H1 (cell line): ENCODE measurements at regions not wholly inside any gene's neighbourhood (a gene's known extent, or its start where the extent isn't known, plus 50 kb on each side); places are given as distances from the start of the nearest gene placed in this dataset.

Experiments used
- CTCF ChIA-PET: fragments of 300-600 bp; sonication (Branson Sonifier 250); formaldehyde crosslinking; loops from one replicate; lab custom pipeline; 2021; ENCODE audit not compliant: partially characterized antibody; lab: Charles Lee
- POLR2A ChIA-PET: fragments of 300-600 bp; sonication (Branson Sonifier 250); formaldehyde crosslinking; loops from one replicate; lab custom pipeline; 2021; ENCODE audit warnings: inconsistent platforms; ENCODE audit not compliant: partially characterized antibody; lab: Charles Lee
- DNase-seq, 2 experiments: peaks; one replicate each; pipeline versions ENCODE4 v3.0.0 to v3.0.0-alpha.2; 2010 to 2022; ENCODE audit warnings: low spot score in 2 of 2, low read depth in 1 of 2, mixed read lengths in 1 of 2
- FAIRE-seq: peaks from 2 replicates; lab custom pipeline; 2011; peaks lifted over from hg19 to GRCh38; lab: Jason Lieb, UNC
- H2AFZ ChIP-seq: 2 replicates; pipeline ENCODE4 v1.8.1; 2012; ENCODE audit warnings: low read length, inconsistent platforms
- H2AK5ac ChIP-seq: 2 replicates; pipeline ENCODE4 v1.6.1; 2013; ENCODE audit warnings: low read depth, low read length
- H2BK120ac ChIP-seq: replicated peaks from 2 replicates; pipeline ENCODE3; 2013; ENCODE audit warnings: low read depth, low read length, inconsistent platforms
- H2BK12ac ChIP-seq: 2 replicates; pipeline ENCODE4 v1.6.1; 2013; ENCODE audit warnings: low read depth, low read length
- H2BK15ac ChIP-seq: 2 replicates; pipeline ENCODE4 v1.6.1; 2013; ENCODE audit warnings: low read length
- H2BK20ac ChIP-seq: 2 replicates; pipeline ENCODE4 v1.6.1; 2013; ENCODE audit warnings: low read length
- H2BK5ac ChIP-seq: 2 replicates; pipeline ENCODE4 v1.6.1; 2013; ENCODE audit warnings: low read depth, low read length
- H3K14ac ChIP-seq: 2 replicates; pipeline ENCODE4 v1.6.1; 2013; ENCODE audit warnings: inconsistent platforms; ENCODE audit not compliant: insufficient read length
- H3K18ac ChIP-seq: 2 replicates; pipeline ENCODE4 v1.6.1; 2013; ENCODE audit warnings: low read length; ENCODE audit errors: extremely low read depth
- H3K23ac ChIP-seq: 2 replicates; pipeline ENCODE4 v1.6.1; 2013; ENCODE audit warnings: inconsistent platforms; ENCODE audit not compliant: insufficient read length
- H3K23me2 ChIP-seq: 2 replicates; pipeline ENCODE4 v1.6.1; 2013; ENCODE audit warnings: low read depth, low read length
- H3K27ac ChIP-seq: 2 replicates; pipeline ENCODE4 v1.6.1; 2011; ENCODE audit warnings: low read depth, low read length, inconsistent platforms
- H3K27me3 ChIP-seq, 4 experiments: replicated peaks in 1 of 4; 1 replicate in 1 of 4; 2 replicates in 3 of 4; pipeline versions ENCODE4 v1.6.1 to v1.8.1; 2011 to 2013; ENCODE audit warnings: low read length in 3 of 4, mild to moderate bottlenecking in 3 of 4, inconsistent platforms in 2 of 4, mixed read lengths in 2 of 4, moderate library complexity in 1 of 4; ENCODE audit not compliant: control insufficient read depth in 3 of 4, insufficient read depth in 3 of 4; ENCODE audit errors: extremely low read depth in 1 of 4
- H3K36me3 ChIP-seq, 4 experiments: 2 replicates each; pipeline versions ENCODE4 v1.6.1 to v1.8.1; 2011 to 2013; ENCODE audit warnings: mild to moderate bottlenecking in 4 of 4, low read length in 3 of 4, moderate library complexity in 2 of 4, control low read depth in 1 of 4, inconsistent platforms in 1 of 4; ENCODE audit not compliant: insufficient read depth in 4 of 4, control insufficient read depth in 2 of 4
- H3K4ac ChIP-seq: replicated peaks from 2 replicates; pipeline ENCODE3; 2013; ENCODE audit warnings: low read length, low read depth, mixed read lengths, inconsistent platforms; ENCODE audit not compliant: insufficient read length
- H3K4me1 ChIP-seq, 4 experiments: replicated peaks in 1 of 4; 1 replicate in 1 of 4; 2 replicates in 3 of 4; pipeline versions ENCODE4 v1.6.1 to v1.8.1; 2011 to 2013; ENCODE audit warnings: low read length in 3 of 4, inconsistent platforms in 2 of 4, mixed read lengths in 1 of 4; ENCODE audit not compliant: insufficient read depth in 4 of 4, control insufficient read depth in 3 of 4
- H3K4me2 ChIP-seq, 2 experiments: 2 replicates each; pipeline versions ENCODE4 v1.6.1 to v1.8.1; 2011 to 2013; ENCODE audit warnings: low read depth in 2 of 2, low read length in 2 of 2, control low read depth in 1 of 2, inconsistent platforms in 1 of 2, mild to moderate bottlenecking in 1 of 2; ENCODE audit not compliant: insufficient read depth in 1 of 2
- H3K4me3 ChIP-seq, 4 experiments: fragments of 200-600, 300-600 bp in 1 of 4; sonication (generic), shearing (Covaris generic), sonication (Bioruptor Twin) in 1 of 4; 2 replicates each; pipeline versions ENCODE4 v1.5.1 to v1.8.1; 2011 to 2016; ENCODE audit warnings: low read length in 4 of 4, low read depth in 3 of 4, control low read depth in 2 of 4, inconsistent platforms in 2 of 4, mild to moderate bottlenecking in 2 of 4, mixed read lengths in 1 of 4, moderate library complexity in 1 of 4; ENCODE audit not compliant: insufficient read depth in 2 of 4; ENCODE audit errors: extremely low read depth in 1 of 4
- H3K56ac ChIP-seq: replicated peaks from 2 replicates; pipeline ENCODE3; 2013; ENCODE audit warnings: low read depth, mild to moderate bottlenecking, mixed read lengths, low read length, inconsistent platforms; ENCODE audit not compliant: insufficient read length
- H3K79me1 ChIP-seq: 2 replicates; pipeline ENCODE4 v1.6.1; 2013; ENCODE audit warnings: low read depth, low read length, control low read depth
- H3K79me2 ChIP-seq, 2 experiments: 2 replicates each; pipeline versions ENCODE4 v1.6.1 to v1.8.1; 2012 to 2013; ENCODE audit warnings: low read length in 2 of 2, mild to moderate bottlenecking in 2 of 2, inconsistent platforms in 1 of 2; ENCODE audit not compliant: insufficient read depth in 2 of 2, control insufficient read depth in 1 of 2
- H3K9ac ChIP-seq, 4 experiments: replicated peaks in 1 of 4; 1 replicate in 1 of 4; 2 replicates in 3 of 4; pipeline versions ENCODE4 v1.6.1 to v1.8.1; 2011 to 2013; ENCODE audit warnings: low read depth in 3 of 4, low read length in 3 of 4, control low read depth in 2 of 4, mild to moderate bottlenecking in 2 of 4, moderate library complexity in 2 of 4, inconsistent platforms in 1 of 4; ENCODE audit errors: extremely low read depth in 1 of 4
- H3K9me3 ChIP-seq, 2 experiments: 2 replicates each; pipeline versions ENCODE4 v1.6.1 to v1.8.1; 2012 to 2013; ENCODE audit warnings: mild to moderate bottlenecking in 2 of 2, moderate library complexity in 2 of 2, control low read depth in 1 of 2, inconsistent platforms in 1 of 2, low read depth in 1 of 2, low read length in 1 of 2, mixed read lengths in 1 of 2; ENCODE audit not compliant: insufficient read depth in 2 of 2
- H4K20me1 ChIP-seq, 2 experiments: replicated peaks in 1 of 2; 2 replicates each; pipeline versions ENCODE3 to v1.8.1; 2011 to 2013; ENCODE audit warnings: inconsistent platforms in 2 of 2, low read length in 2 of 2, mild to moderate bottlenecking in 1 of 2; ENCODE audit not compliant: insufficient read depth in 2 of 2, control insufficient read depth in 1 of 2
- H4K5ac ChIP-seq: 2 replicates; pipeline ENCODE4 v1.6.1; 2013; ENCODE audit warnings: low read length, low read depth, mixed read lengths, inconsistent platforms; ENCODE audit not compliant: insufficient read length
- H4K8ac ChIP-seq: 2 replicates; pipeline ENCODE4 v1.8.0; 2013; ENCODE audit warnings: mild to moderate bottlenecking, moderate library complexity, low read length, inconsistent platforms; ENCODE audit not compliant: insufficient read depth; ENCODE audit errors: extremely low read depth
- H4K91ac ChIP-seq: replicated peaks from 2 replicates; pipeline ENCODE3; 2013; ENCODE audit warnings: low read length, mixed read lengths, inconsistent platforms; ENCODE audit not compliant: insufficient read length
- WGBS, 2 experiments: shearing (Covaris generic) in 1 of 2; methylation state at CpG; one replicate each; pipeline versions ENCODE4 v1.1.6 to v1.1.7; 2013 to 2015; ENCODE audit warnings: low lambda C conversion rate in 2 of 2, mixed read lengths in 2 of 2, inconsistent platforms in 1 of 2, low coverage in 1 of 2, missing lambda C conversion rate in 1 of 2; ENCODE audit not compliant: insufficient replicate concordance in 2 of 2, insufficient coverage in 1 of 2, insufficient read length in 1 of 2; ENCODE audit errors: extremely low coverage in 1 of 2, missing lambda C conversion rate in 1 of 2; 5-methylcytosine and 5-hydroxymethylcytosine counted together

DNA sequence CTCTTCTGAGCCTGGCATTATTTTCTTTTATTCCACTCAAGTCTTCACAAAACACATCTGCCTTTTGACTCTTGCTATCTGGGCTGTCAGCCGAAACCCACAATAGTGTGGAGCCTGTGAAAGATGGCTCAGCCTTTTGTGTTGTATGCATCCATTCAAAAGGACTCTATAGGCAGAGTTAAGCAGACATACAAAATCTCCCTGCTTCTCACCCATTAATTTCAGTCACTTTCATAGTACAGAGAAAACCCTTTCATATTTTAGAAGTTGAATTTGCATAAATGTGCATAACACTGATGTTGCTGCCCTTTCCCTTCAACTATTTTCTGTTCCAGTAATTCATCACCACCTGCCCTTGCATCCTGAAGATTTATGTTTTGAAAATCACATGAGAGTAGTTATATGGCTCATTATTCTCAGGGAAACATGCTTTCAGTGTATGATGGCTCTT is 154.6 kb downstream of the EVA1A start:
- Histone ChIP-seq H2BK12ac (no peak overlapping the region), H2BK120ac (no peak overlapping the region), H3K23me2 (no peaks in the 10 kb centered on the region), H3K27ac (no peak overlapping the region), H3K9me3 (no peaks in the 10 kb centered on the region), H3K27me3 (no peaks in the 10 kb centered on the region), H3K9ac (no peak overlapping the region), H2AFZ (no peak overlapping the region), H4K91ac (no peak overlapping the region), H4K8ac (no peak overlapping the region), H3K23ac (no peak overlapping the region), H3K79me2 (no peaks in the 10 kb centered on the region), H4K5ac (no peak overlapping the region), H3K56ac (no peak overlapping the region), H3K4me3 (no peak overlapping the region), H3K4me2 (peak overlapping the region; percentile 10 to 26; a peak in 3 of 4 replicates), H2AK5ac (no peak overlapping the region), H4K20me1 (no peaks in the 10 kb centered on the region), H3K14ac (no peak overlapping the region), H3K4ac (no peak overlapping the region), H2BK5ac (no peak overlapping the region), H3K79me1 (no peaks in the 10 kb centered on the region), H2BK15ac (no peak overlapping the region), H2BK20ac (no peak overlapping the region), H3K18ac (no peak overlapping the region), H3K36me3 (no peaks in the 10 kb centered on the region), H3K4me1 (peaks cover 0 to 6% (median 4%) of the 10 kb centered on the region in 4 experiments; a peak in 4 of 7 replicates)
- DNase-seq (no peak), FAIRE-seq (no peak)
- 69% methylated on average over 1 of the region's 1 CpG; no CpG with 5 or more reads in 1 of the 2 experiments for WGBS, 2 experiments
- ChIA-PET POLR2A (no interaction called here), CTCF (interaction anchor here (1.2 to 1.4 kb wide), 5 partner anchors 60 to 308 kb away, joined by 3 to 4 read pairs (median 4); no protein-coding TSS in a partner anchor)
